Tibial nerve (tissue), 4 donors: ENCODE measurements at regions not wholly inside any gene's neighbourhood (a gene's known extent, or its start where the extent isn't known, plus 50 kb on each side); places are given as distances from the start of the nearest gene placed in this dataset.
A peak's percentile ranks its signal among the peaks of the same experiment; 100 is the strongest.

Source experiments
- DNase-seq, 2 donors: peaks; one replicate each; pipeline ENCODE4 v3.0.0-alpha.2; 2019; ENCODE audit warnings: low spot score in 2 of 2
- H3K27ac ChIP-seq, 4 donors: fragments of 200-600 bp; sonication (generic) in 3 of 4; one replicate each; pipeline ENCODE4 v1.5.1; 2017 to 2019; ENCODE audit warnings: mild to moderate bottlenecking in 1 of 4
- H3K27me3 ChIP-seq, 2 donors: fragments of 200-600 bp; sonication (generic) in 1 of 2; one replicate each; pipeline versions ENCODE4 v1.5.1 to v1.6.0; 2017 to 2019
- H3K36me3 ChIP-seq, 3 donors: fragments of 200-600 bp; sonication (generic); one replicate each; pipeline ENCODE4 v1.5.1; 2018 to 2019
- H3K4me1 ChIP-seq, 4 donors: fragments of 200-600 bp; sonication (generic) in 3 of 4; one replicate each; pipeline ENCODE4 v1.5.1; 2017 to 2019
- H3K4me3 ChIP-seq, 4 donors: fragments of 200-600 bp; sonication (generic) in 3 of 4; one replicate each; pipeline ENCODE4 v1.5.1; 2017 to 2019; ENCODE audit warnings: mild to moderate bottlenecking in 1 of 4, moderate library complexity in 1 of 4
- H3K9me3 ChIP-seq, 4 donors: fragments of 200-600 bp; sonication (generic) in 3 of 4; one replicate each; pipeline ENCODE4 v1.5.1; 2017 to 2019
- EP300 ChIP-seq, 2 donors: sonication (generic); formaldehyde crosslinking; IDR thresholded peaks; one replicate each; pipeline ENCODE4 v1.6.1; 2017; ENCODE audit warnings: antibody characterized with exemption in 2 of 2, mild to moderate bottlenecking in 1 of 2
- POLR2A ChIP-seq, 2 donors: fragments of 450-650 bp; IDR thresholded peaks; one replicate each; pipeline ENCODE4 v1.6.1; 2017; ENCODE audit warnings: antibody characterized with exemption in 2 of 2, mild to moderate bottlenecking in 2 of 2, moderate library complexity in 2 of 2
- WGBS, 2 donors: methylation state at CpG; one replicate each; pipeline ENCODE4 v1.1.5; 2018; 5-methylcytosine and 5-hydroxymethylcytosine counted together
- TF ChIP-seq, protein P1 (sequence below), 5 experiments: fragments of 200-600 bp in 3 of 5; fragments of 450-650 bp in 2 of 5; sonication (generic) in 3 of 5; IDR thresholded peaks; one replicate each; pipeline ENCODE4 v1.5.1; 2016 to 2019; ENCODE audit warnings: antibody characterized with exemption in 5 of 5, mild to moderate bottlenecking in 3 of 5, moderate library complexity in 2 of 5

DNA sequence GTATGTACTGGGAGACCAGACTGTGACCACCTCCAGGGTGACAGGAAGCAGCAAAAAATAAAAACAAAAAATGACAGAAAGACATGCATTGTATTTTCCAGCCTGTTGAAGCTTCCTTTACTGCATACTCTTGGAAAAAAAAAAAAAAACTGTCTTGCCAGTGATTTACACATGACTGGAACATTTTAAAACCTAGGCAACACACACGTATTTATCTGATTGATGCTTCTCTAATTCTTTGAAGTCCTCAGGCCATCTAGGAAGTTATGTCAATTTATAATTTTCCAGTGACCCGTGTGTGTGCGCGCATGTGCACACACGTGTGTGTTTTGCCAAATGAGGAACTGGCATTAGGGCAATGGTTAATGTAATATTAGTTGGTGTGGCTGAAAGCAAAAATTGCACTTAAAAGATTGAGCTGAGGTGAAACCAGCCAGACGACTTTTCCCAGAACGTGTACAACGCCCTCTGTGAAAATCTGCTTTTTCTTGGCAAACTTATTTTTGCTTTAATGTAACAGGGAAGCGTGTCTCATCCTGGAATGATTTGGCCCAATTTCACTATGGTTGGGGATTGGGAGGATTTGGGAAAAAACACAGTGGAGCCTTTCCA lies 315.2 kb downstream of the TFAP2A start:
- Histone ChIP-seq H3K9me3 (no peaks in the 10 kb centered on the region), H3K27ac (no peak overlapping the region), H3K27me3 (no peaks in the 10 kb centered on the region), H3K4me3 (no peak overlapping the region), H3K36me3 (no peaks in the 10 kb centered on the region), H3K4me1 (peaks cover 0 to 4% (median 0%) of the 10 kb centered on the region in 4 donors)
- TF ChIP-seq, protein P1, sequence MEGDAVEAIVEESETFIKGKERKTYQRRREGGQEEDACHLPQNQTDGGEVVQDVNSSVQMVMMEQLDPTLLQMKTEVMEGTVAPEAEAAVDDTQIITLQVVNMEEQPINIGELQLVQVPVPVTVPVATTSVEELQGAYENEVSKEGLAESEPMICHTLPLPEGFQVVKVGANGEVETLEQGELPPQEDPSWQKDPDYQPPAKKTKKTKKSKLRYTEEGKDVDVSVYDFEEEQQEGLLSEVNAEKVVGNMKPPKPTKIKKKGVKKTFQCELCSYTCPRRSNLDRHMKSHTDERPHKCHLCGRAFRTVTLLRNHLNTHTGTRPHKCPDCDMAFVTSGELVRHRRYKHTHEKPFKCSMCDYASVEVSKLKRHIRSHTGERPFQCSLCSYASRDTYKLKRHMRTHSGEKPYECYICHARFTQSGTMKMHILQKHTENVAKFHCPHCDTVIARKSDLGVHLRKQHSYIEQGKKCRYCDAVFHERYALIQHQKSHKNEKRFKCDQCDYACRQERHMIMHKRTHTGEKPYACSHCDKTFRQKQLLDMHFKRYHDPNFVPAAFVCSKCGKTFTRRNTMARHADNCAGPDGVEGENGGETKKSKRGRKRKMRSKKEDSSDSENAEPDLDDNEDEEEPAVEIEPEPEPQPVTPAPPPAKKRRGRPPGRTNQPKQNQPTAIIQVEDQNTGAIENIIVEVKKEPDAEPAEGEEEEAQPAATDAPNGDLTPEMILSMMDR (IDR thresholded peaks at IDR 0.05): no peak
- TF ChIP-seq EP300 (IDR thresholded peaks at IDR 0.05): no peak
- no peak for TF ChIP-seq POLR2A (IDR thresholded peaks at IDR 0.05)
- DNase-seq: no peak
- 52 to 56% methylated on average over 9 of the region's 9 CpGs for WGBS, 2 donors

DNA sequence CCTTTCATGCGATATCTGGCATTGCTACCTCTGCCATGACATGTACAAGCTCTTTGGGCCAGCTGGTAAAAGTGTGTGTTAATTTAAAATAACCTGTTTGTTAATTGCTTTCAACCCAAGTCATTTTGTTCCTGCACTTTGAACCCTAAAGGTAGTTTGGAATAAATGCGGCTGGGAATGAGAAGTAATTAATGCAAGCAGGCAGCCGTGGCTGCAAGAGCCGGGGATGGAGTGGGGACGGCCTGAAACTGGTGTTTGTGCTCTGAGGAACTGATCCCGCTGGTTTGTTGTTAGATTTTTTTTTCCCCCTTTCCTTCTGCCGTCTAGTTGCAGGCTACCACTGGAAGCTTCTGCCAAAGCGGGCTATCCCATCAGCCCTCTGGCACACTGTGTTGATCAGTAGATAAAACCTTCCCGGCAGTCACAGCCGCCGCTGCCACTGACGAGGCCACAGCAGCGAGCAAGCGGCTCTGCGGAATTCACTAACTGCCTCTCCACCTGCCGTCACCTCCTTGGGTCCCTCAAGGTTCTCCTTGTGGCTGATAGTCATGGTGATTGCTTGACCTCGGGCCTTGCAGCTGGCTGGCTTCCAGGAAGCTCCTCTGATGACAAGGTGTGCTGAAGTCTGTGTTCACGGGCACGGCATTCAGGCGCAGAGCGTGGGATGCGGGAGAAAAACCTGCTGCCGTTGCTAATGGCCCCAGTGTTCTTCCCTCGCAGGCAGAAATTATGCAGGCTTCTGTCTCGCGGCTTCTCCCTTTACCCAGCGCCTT lies 315.9 kb downstream of the TFAP2A start:
- Histone ChIP-seq H3K9me3 (no peaks in the 10 kb centered on the region), H3K4me3 (peak overlapping the region in 1 of 4 donors; percentile 8), H3K4me1 (peaks cover 0 to 4% (median 0%) of the 10 kb centered on the region in 4 donors), H3K27ac (no peak overlapping the region), H3K36me3 (no peaks in the 10 kb centered on the region), H3K27me3 (no peaks in the 10 kb centered on the region)
- WGBS, 2 donors: 39 to 48% methylated on average over 27 of the region's 27 CpGs
- TF ChIP-seq POLR2A (IDR thresholded peaks at IDR 0.05): no peak
- TF ChIP-seq, protein P1 (IDR thresholded peaks at IDR 0.05): no peak
- TF ChIP-seq EP300 (IDR thresholded peaks at IDR 0.05): no peak
- no peak for DNase-seq

DNA sequence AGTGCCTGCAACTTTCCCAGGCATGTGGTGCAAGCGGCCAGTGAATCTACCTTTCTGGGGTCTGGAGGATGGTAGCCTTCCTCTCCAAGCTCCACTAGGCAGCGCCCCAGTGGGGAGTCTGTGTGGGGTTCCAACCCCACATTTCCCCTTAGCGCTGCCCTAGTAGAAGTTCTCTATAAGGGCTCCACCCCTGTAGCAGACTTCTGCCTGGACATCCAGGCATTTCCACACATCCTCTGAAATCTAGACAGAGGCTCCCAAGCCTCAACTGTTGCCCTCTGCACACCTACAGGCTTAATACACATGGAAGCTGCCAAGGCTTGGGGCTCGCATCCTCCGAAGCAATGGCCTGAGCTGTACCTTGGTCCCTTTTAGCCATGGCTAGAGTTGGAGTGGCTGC lies 321.6 kb downstream of the TFAP2A start:
- TF ChIP-seq EP300 (IDR thresholded peaks at IDR 0.05) (no peak), POLR2A (IDR thresholded peaks at IDR 0.05) (no peak)
- TF ChIP-seq, protein P1 (IDR thresholded peaks at IDR 0.05): no peak
- Histone ChIP-seq H3K27me3 (no peaks in the 10 kb centered on the region), H3K9me3 (peaks cover 0 to 12% (median 0%) of the 10 kb centered on the region in 4 donors), H3K36me3 (no peaks in the 10 kb centered on the region), H3K27ac (no peak overlapping the region), H3K4me3 (no peak overlapping the region), H3K4me1 (no peaks in the 10 kb centered on the region)
- WGBS, 2 donors: 83 to 100% methylated on average over 5 of the region's 5 CpGs
- DNase-seq: no peak

DNA sequence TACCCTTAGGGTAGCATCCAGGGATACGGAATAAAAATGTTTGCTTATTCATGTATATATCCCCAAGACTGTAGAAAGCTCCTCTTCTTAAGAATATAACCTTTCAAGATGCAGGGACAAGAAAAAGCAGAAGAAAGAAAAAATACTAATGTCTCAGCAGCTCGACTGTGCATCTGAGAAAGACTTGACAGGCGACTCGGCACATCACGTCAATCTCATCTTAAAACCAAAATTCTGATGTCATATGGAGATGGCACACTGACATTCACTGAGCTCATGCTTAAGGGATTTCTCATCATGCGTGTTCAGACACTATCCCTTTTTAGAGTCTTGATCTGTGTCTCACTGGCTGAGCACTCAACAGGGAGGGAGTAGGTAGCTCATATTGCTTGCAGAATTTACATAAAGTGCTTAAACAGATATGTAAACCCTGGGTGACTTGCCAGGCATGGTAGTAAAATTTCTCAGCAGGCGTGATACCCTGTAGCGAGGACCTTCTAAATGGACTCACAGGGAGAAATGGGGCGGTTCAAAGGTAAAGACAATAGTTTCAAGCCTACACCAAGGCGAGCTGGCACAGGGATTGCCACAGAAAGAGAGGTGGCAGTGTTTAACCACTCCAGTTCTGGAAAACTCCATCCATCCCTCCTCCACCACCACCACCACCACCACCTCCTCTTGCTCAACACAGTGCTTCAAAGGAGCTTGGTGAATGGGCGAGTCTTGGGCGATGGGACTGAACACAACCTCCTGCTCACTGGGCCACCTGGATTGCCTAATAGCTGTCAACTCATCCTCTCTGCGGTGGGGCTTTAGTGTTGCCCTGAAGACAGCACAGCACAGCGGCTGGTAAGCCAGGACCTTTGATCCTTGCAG lies 330.5 kb downstream of the TFAP2A start:
- H3K27me3 ChIP-seq: no peaks in the 10 kb centered on the region
- H3K27ac ChIP-seq: no peak overlapping the region
- no peaks in the 10 kb centered on the region for H3K4me1 ChIP-seq
- DNase-seq: no peak
- H3K4me3 ChIP-seq: no peak overlapping the region
- 76 to 88% methylated on average over 14 of the region's 14 CpGs for WGBS, 2 donors
- H3K36me3 ChIP-seq: no peaks in the 10 kb centered on the region
- TF ChIP-seq, protein P1 (IDR thresholded peaks at IDR 0.05): no peak
- TF ChIP-seq POLR2A (IDR thresholded peaks at IDR 0.05): no peak
- no peak for TF ChIP-seq EP300 (IDR thresholded peaks at IDR 0.05)
- H3K9me3 ChIP-seq: no peaks in the 10 kb centered on the region
